ENCODE measurements at regions not wholly inside any gene's neighbourhood (a gene's known extent, or its start where the extent isn't known, plus 50 kb on each side); places are given as distances from the start of the nearest gene placed in this dataset.

DNA sequence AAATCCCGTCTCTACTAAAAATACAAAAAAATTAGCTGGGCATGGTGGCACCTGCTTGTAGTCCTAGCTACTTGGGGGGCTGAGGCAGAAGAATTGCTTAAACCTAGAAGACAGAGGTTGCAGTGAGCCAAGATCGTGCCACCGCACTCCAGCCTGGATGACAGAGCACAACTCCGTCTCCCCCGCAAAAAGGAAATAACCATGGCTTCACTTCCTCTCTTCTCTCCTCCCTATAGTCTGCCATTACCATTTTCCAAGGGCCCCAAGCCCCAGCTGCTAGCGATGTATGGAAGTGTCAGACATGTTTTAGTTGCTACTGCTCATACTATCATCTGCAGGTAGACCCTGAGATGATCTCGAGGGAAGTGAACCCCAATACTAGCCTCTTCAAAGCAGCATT is 177.3 kb upstream of the FAM9B start:
- TF ChIP-seq POLR2AphosphoS5 (IDR thresholded peaks at IDR 0.05; ENCODE audit: low read depth, low read length) (no peak), TAF1 (IDR thresholded peaks at IDR 0.05; ENCODE audit: borderline replicate concordance, insufficient read depth, low read length) (no peak), SIN3A (IDR thresholded peaks at IDR 0.05; ENCODE audit: borderline replicate concordance, insufficient read depth, low read length) (no peak), FOXP2 (optimal IDR thresholded peaks at IDR 0.05; ENCODE audit: borderline replicate concordance, extremely low read depth, extremely low read length, insufficient read depth) (no peak)
- TF ChIP-seq, protein P1, sequence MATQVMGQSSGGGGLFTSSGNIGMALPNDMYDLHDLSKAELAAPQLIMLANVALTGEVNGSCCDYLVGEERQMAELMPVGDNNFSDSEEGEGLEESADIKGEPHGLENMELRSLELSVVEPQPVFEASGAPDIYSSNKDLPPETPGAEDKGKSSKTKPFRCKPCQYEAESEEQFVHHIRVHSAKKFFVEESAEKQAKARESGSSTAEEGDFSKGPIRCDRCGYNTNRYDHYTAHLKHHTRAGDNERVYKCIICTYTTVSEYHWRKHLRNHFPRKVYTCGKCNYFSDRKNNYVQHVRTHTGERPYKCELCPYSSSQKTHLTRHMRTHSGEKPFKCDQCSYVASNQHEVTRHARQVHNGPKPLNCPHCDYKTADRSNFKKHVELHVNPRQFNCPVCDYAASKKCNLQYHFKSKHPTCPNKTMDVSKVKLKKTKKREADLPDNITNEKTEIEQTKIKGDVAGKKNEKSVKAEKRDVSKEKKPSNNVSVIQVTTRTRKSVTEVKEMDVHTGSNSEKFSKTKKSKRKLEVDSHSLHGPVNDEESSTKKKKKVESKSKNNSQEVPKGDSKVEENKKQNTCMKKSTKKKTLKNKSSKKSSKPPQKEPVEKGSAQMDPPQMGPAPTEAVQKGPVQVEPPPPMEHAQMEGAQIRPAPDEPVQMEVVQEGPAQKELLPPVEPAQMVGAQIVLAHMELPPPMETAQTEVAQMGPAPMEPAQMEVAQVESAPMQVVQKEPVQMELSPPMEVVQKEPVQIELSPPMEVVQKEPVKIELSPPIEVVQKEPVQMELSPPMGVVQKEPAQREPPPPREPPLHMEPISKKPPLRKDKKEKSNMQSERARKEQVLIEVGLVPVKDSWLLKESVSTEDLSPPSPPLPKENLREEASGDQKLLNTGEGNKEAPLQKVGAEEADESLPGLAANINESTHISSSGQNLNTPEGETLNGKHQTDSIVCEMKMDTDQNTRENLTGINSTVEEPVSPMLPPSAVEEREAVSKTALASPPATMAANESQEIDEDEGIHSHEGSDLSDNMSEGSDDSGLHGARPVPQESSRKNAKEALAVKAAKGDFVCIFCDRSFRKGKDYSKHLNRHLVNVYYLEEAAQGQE (IDR thresholded peaks at IDR 0.05; ENCODE audit: insufficient read depth in 1 of 2, low read depth in 2 of 2, low read length in 2 of 2): no peak
